ENCODE measurements at regions not wholly inside any gene's neighbourhood (a gene's known extent, or its start where the extent isn't known, plus 50 kb on each side); places are given as distances from the start of the nearest gene placed in this dataset.

- Histone ChIP-seq H3K9me3 (no peaks in the 10 kb centered on the region), H3K27me3 (no peaks in the 10 kb centered on the region), H3K4me3 (no peak overlapping the region), H3K36me3 (no peaks in the 10 kb centered on the region), H3K4me1 (peaks cover 0 to 3% of the 10 kb centered on the region in 2 donors), H3K27ac (no peak overlapping the region)
- no peak for TF ChIP-seq CTCF (IDR thresholded peaks at IDR 0.05)
- DNase-seq (no peak), ATAC-seq (no peak)
- intact Hi-C loops (cut with DNase I): no loop called here
Measured at GRCh38 chr6:167643223-167643622, 183.5 kb upstream of the AFDN start.

GRCh38 chr6:167643716-167644115 lies 183.0 kb upstream of the AFDN start:
- Histone ChIP-seq H3K4me1 (peaks cover 0 to 3% of the 10 kb centered on the region in 2 donors), H3K36me3 (no peaks in the 10 kb centered on the region), H3K9me3 (no peaks in the 10 kb centered on the region), H3K27me3 (no peaks in the 10 kb centered on the region), H3K4me3 (no peak overlapping the region), H3K27ac (no peak overlapping the region)
- intact Hi-C loops (cut with DNase I): no loop called here
- DNase-seq: no peak
- ATAC-seq: no peak
- no peak for TF ChIP-seq CTCF (IDR thresholded peaks at IDR 0.05)

GRCh38 chr6:167644412-167645132 lies 182.1 kb upstream of the AFDN start:
- H3K4me3 ChIP-seq: no peak overlapping the region
- ATAC-seq: no peak
- DNase-seq: no peak
- H3K36me3 ChIP-seq: no peaks in the 10 kb centered on the region
- H3K4me1 ChIP-seq: peaks cover 0 to 3% of the 10 kb centered on the region in 2 donors
- intact Hi-C loops (cut with DNase I): no loop called here
- H3K27me3 ChIP-seq: no peaks in the 10 kb centered on the region
- H3K9me3 ChIP-seq: no peaks in the 10 kb centered on the region
- H3K27ac ChIP-seq: no peak overlapping the region
- TF ChIP-seq CTCF (IDR thresholded peaks at IDR 0.05): no peak

- ATAC-seq (no peak), DNase-seq (no peak)
- Histone ChIP-seq H3K27me3 (no peaks in the 10 kb centered on the region), H3K4me3 (no peak overlapping the region), H3K4me1 (peaks cover 0 to 3% of the 10 kb centered on the region in 2 donors), H3K27ac (no peak overlapping the region), H3K9me3 (no peaks in the 10 kb centered on the region), H3K36me3 (no peaks in the 10 kb centered on the region)
- intact Hi-C loops (cut with DNase I): no loop called here
- TF ChIP-seq CTCF (IDR thresholded peaks at IDR 0.05): no peak
Measured at GRCh38 chr6:167645368-167645767, 181.3 kb upstream of the AFDN start.

- DNase-seq (no peak), ATAC-seq (no peak)
- H3K4me3 ChIP-seq: no peak overlapping the region
- peaks cover 0 to 3% of the 10 kb centered on the region in 2 donors for H3K4me1 ChIP-seq
- H3K27me3 ChIP-seq: no peaks in the 10 kb centered on the region
- no peak overlapping the region for H3K27ac ChIP-seq
- intact Hi-C loops (cut with DNase I): no loop called here
- H3K36me3 ChIP-seq: no peaks in the 10 kb centered on the region
- no peaks in the 10 kb centered on the region for H3K9me3 ChIP-seq
- TF ChIP-seq CTCF (IDR thresholded peaks at IDR 0.05): no peak
Measured at GRCh38 chr6:167647306-167647705, 179.4 kb upstream of the AFDN start.

Measured in left lung (tissue), 4 donors.